ENCODE measurements at regions not wholly inside any gene's neighbourhood (a gene's known extent, or its start where the extent isn't known, plus 50 kb on each side); places are given as distances from the start of the nearest gene placed in this dataset.
"Not testable (repeated sequence)": the region's sequence is repeated elsewhere in the genome, so short reads cannot be mapped to it uniquely, and the experiment has no call there.

- Histone ChIP-seq H3K4me1 (ENCODE audit: control insufficient read depth in 4 of 4, insufficient read depth in 4 of 4, low read length in 3 of 4) (no peaks in the 10 kb centered on the region), H3K4me3 (ENCODE audit: low read depth in 1 of 3, low read length in 3 of 3) (no peak overlapping the region), H3K9ac (ENCODE audit: low read depth in 1 of 2, low read length in 2 of 2) (no peak overlapping the region), H3K9me3 (ENCODE audit: control insufficient read depth in 4 of 4, low read length in 3 of 4) (no peaks in the 10 kb centered on the region), H3K27me3 (ENCODE audit: control insufficient read depth in 4 of 4, insufficient read depth in 4 of 4, low read length in 3 of 4) (peaks cover 0 to 2% (median 1%) of the 10 kb centered on the region in 4 donors), H3K27ac (ENCODE audit: low read depth in 1 of 2, low read length in 2 of 2) (no peak overlapping the region), H3K36me3 (ENCODE audit: control insufficient read depth in 4 of 4, insufficient read depth in 3 of 4, low read depth in 1 of 4, low read length in 3 of 4) (no peaks in the 10 kb centered on the region)
- no peak for TF ChIP-seq TAF1 (conservative IDR thresholded peaks at IDR 0.05)
- TF ChIP-seq GABPA (IDR thresholded peaks at IDR 0.05 in 1 of 2, conservative IDR thresholded peaks at IDR 0.05 in 1 of 2): no peak
- no peak for TF ChIP-seq YY1 (IDR thresholded peaks at IDR 0.05)
- TF ChIP-seq NR2F2 (IDR thresholded peaks at IDR 0.05): no peak
- no peak for TF ChIP-seq HNF4G (IDR thresholded peaks at IDR 0.05)
- TF ChIP-seq SP1 (IDR thresholded peaks at IDR 0.05): no peak
- no peak for TF ChIP-seq FOXA2 (IDR thresholded peaks at IDR 0.05)
- TF ChIP-seq, protein P1, sequence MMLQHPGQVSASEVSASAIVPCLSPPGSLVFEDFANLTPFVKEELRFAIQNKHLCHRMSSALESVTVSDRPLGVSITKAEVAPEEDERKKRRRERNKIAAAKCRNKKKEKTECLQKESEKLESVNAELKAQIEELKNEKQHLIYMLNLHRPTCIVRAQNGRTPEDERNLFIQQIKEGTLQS (IDR thresholded peaks at IDR 0.05): no peak
- TF ChIP-seq FOXA1 (IDR thresholded peaks at IDR 0.05): no peak
- WGBS: 83% methylated on average over 3 of the region's 3 CpGs
- DNase-seq (ENCODE audit: low spot score): no peak
Observed at GRCh38 chr14:106789318-106789717, 1262.9 kb downstream of the TMEM121 start.

DNA sequence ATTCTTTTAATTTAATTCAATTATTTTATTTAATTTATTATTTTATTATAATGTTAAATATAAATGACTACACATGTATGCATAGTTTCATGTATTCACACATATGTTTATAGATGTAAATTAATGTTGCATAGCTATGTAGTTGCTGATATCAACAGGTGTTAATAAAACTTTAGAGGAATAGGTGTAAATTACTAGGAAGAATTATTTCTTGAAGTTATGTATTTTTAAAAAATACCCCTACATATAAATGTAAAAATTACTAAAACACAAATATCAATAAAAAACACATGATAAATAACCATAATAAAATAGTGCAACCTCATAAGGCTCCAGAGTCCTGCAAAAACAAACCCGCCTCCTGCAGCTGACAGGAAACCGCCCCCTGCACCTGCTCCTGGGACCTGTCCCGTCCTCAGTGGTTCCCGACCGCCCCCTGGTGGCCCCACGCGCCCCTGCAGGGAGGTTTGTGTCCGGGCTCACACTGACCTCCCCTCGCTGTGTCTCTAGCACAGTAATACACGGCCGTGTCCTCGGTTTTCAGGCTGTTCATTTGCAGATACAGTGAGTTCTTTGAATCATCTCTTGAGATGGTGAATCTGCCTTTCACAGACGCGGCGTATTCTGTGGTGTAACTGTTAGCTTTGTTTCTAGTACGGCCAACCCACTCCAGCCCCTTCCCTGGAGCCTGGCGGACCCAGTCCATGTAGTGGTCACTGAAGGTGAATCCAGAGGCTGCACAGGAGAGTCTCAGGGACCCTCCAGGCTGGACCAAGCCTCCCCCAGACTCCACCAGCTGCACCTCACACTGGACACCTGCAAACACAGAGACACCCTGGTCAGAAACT is 1264.0 kb downstream of the TMEM121 start:
- Histone ChIP-seq H3K27me3 (ENCODE audit: control insufficient read depth in 4 of 4, insufficient read depth in 4 of 4, low read length in 3 of 4) (peaks cover 0 to 2% (median 0%) of the 10 kb centered on the region in 4 donors), H3K9ac (ENCODE audit: low read depth in 1 of 2, low read length in 2 of 2) (no peak overlapping the region), H3K4me3 (ENCODE audit: low read depth in 1 of 3, low read length in 3 of 3) (no peak overlapping the region), H3K4me1 (ENCODE audit: control insufficient read depth in 4 of 4, insufficient read depth in 4 of 4, low read length in 3 of 4) (no peaks in the 10 kb centered on the region), H3K27ac (ENCODE audit: low read depth in 1 of 2, low read length in 2 of 2) (no peak overlapping the region), H3K9me3 (ENCODE audit: control insufficient read depth in 4 of 4, low read length in 3 of 4) (no peaks in the 10 kb centered on the region), H3K36me3 (ENCODE audit: control insufficient read depth in 4 of 4, insufficient read depth in 3 of 4, low read depth in 1 of 4, low read length in 3 of 4) (no peaks in the 10 kb centered on the region)
- DNase-seq (ENCODE audit: low spot score): peak; percentile 73
- TF ChIP-seq RAD21 (IDR thresholded peaks at IDR 0.05) (peak; percentile 54 to 62), CTCF (IDR thresholded peaks at IDR 0.05; ENCODE audit: low read depth, low read length, missing input control) (peak; percentile 56), FOXA2 (IDR thresholded peaks at IDR 0.05) (no peak)
- 38% methylated on average over 17 of the region's 17 CpGs for WGBS

DNA sequence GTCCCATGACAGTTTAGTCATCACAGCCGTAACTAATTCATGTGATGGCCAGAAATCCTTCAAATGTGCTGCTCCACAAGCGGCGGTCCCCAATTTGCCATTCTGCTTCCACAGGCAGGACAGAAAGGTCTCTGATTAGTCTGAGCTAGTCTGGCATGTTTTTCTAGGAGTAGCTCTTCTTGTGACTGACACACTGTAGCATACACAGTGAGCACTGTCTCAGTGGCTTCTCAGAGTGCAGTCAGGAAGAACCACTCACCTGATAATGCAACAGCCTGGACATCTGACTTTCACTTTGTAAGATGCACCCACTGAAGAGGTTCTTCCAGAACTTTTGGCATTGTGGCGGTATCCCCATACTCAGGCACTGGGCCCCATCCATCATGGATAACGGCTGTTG is 1266.2 kb downstream of the TMEM121 start:
- TF ChIP-seq FOXA1 (IDR thresholded peaks at IDR 0.05) (no peak), YY1 (IDR thresholded peaks at IDR 0.05) (no peak), NR2F2 (IDR thresholded peaks at IDR 0.05) (no peak), REST (IDR thresholded peaks at IDR 0.05) (no peak), HNF4G (IDR thresholded peaks at IDR 0.05) (no peak), RAD21 (IDR thresholded peaks at IDR 0.05) (no peak), RXRA (IDR thresholded peaks at IDR 0.05) (no peak), TAF1 (conservative IDR thresholded peaks at IDR 0.05) (no peak), EGR1 (IDR thresholded peaks at IDR 0.05; ENCODE audit: low read depth in 2 of 2) (no peak)
- TF ChIP-seq, protein P1 (IDR thresholded peaks at IDR 0.05): no peak
- TF ChIP-seq, protein P2, sequence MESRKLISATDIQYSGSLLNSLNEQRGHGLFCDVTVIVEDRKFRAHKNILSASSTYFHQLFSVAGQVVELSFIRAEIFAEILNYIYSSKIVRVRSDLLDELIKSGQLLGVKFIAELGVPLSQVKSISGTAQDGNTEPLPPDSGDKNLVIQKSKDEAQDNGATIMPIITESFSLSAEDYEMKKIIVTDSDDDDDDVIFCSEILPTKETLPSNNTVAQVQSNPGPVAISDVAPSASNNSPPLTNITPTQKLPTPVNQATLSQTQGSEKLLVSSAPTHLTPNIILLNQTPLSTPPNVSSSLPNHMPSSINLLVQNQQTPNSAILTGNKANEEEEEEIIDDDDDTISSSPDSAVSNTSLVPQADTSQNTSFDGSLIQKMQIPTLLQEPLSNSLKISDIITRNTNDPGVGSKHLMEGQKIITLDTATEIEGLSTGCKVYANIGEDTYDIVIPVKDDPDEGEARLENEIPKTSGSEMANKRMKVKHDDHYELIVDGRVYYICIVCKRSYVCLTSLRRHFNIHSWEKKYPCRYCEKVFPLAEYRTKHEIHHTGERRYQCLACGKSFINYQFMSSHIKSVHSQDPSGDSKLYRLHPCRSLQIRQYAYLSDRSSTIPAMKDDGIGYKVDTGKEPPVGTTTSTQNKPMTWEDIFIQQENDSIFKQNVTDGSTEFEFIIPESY (IDR thresholded peaks at IDR 0.05): no peak
- DNase-seq (ENCODE audit: low spot score): no peak
- Histone ChIP-seq H3K4me3 (ENCODE audit: low read depth in 1 of 3, low read length in 3 of 3) (no peak overlapping the region), H3K4me1 (ENCODE audit: control insufficient read depth in 4 of 4, insufficient read depth in 4 of 4, low read length in 3 of 4) (no peaks in the 10 kb centered on the region), H3K9ac (ENCODE audit: low read depth in 1 of 2, low read length in 2 of 2) (no peak overlapping the region), H3K9me3 (ENCODE audit: control insufficient read depth in 4 of 4, low read length in 3 of 4) (no peaks in the 10 kb centered on the region), H3K36me3 (ENCODE audit: control insufficient read depth in 4 of 4, insufficient read depth in 3 of 4, low read depth in 1 of 4, low read length in 3 of 4) (no peaks in the 10 kb centered on the region), H3K27me3 (ENCODE audit: control insufficient read depth in 4 of 4, insufficient read depth in 4 of 4, low read length in 3 of 4) (peaks cover 0 to 2% (median 0%) of the 10 kb centered on the region in 4 donors), H3K27ac (ENCODE audit: low read depth in 1 of 2, low read length in 2 of 2) (no peak overlapping the region)
- 75% methylated on average over 5 of the region's 5 CpGs for WGBS

DNA sequence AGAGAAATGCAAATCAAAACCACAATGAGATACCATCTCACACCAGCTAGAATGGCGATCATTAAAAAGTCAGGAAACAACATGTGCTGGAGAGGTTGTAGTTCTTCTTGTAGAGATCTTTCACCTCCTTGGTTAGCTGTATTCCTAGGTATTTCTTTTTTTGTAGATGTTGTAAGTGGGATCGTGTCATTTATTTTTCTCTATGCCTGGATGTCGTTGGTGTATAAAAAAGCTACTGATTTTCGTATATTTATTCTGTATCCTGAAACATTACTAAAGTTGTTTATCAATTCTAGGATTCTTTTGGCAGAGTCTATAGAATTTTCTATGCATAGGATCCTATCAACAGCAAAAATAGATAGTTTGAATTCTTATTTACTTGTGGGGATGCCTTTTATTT is 1271.8 kb downstream of the TMEM121 start:
- H3K36me3 ChIP-seq (ENCODE audit: control insufficient read depth in 4 of 4, insufficient read depth in 3 of 4, low read depth in 1 of 4, low read length in 3 of 4); H3K27ac ChIP-seq (ENCODE audit: low read depth in 1 of 2, low read length in 2 of 2); H3K4me3 ChIP-seq (ENCODE audit: low read depth in 1 of 3, low read length in 3 of 3); H3K27me3 ChIP-seq (ENCODE audit: control insufficient read depth in 4 of 4, insufficient read depth in 4 of 4, low read length in 3 of 4); H3K9ac ChIP-seq (ENCODE audit: low read depth in 1 of 2, low read length in 2 of 2); DNase-seq (ENCODE audit: low spot score); H3K9me3 ChIP-seq (ENCODE audit: control insufficient read depth in 4 of 4, low read length in 3 of 4); H3K4me1 ChIP-seq (ENCODE audit: control insufficient read depth in 4 of 4, insufficient read depth in 4 of 4, low read length in 3 of 4): not testable (repeated sequence)
- WGBS: 45% methylated on average over 4 of the region's 4 CpGs
